ENCODE measurements at regions not wholly inside any gene's neighbourhood (a gene's known extent, or its start where the extent isn't known, plus 50 kb on each side); places are given as distances from the start of the nearest gene placed in this dataset.

- no peak for TF ChIP-seq CTCF (IDR thresholded peaks at IDR 0.05; ENCODE audit: insufficient read depth, low read depth, low read length)
- no peak for DNase-seq (ENCODE audit: low read depth)
- H3K4me3 ChIP-seq (ENCODE audit: low read depth, low read length), result no peak overlapping the region
These were observed 454.8 kb downstream of the NOVA1 start for GRCh38 chr14:26143057-26143456.

DNA sequence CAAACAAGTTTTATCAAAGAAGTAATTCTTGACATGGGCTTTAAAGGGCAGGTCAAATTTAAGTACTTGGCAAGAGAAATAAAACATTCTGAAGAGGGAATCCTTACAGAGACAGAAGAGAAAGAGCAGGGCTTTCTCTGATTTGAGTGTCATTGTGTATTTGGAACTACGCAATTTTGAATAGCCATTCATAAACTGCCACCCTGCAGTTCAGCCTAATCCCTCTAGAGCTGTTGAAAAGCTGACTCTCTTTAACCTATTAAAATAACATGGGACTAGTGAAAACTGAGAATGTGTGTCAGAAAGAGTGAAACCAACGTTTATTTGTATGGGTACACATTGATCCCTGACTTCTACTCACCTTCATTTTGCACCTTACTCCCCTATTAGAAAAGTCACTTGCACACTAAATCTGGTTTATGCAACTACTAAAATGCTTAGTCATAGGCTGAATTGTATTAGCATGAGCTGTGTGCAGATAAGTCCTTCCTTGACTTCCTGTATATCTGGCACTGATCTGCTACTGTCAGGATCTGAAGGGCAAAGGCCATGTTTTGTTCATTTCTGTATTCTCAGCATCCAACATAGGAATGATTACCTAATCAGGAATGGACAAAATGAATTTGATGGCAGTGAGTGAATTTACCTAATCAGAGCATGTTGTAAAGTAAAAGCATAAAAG is 458.9 kb downstream of the NOVA1 start:
- DNase-seq (ENCODE audit: low read depth), result peak; percentile 8
- TF ChIP-seq CTCF (IDR thresholded peaks at IDR 0.05; ENCODE audit: insufficient read depth, low read depth, low read length), result peak; percentile 6
- H3K4me3 ChIP-seq (ENCODE audit: low read depth, low read length), result no peak overlapping the region

GRCh38 chr14:26137161-26137560 is 460.7 kb downstream of the NOVA1 start:
- no peak for TF ChIP-seq CTCF (IDR thresholded peaks at IDR 0.05; ENCODE audit: insufficient read depth, low read depth, low read length)
- no peak for DNase-seq (ENCODE audit: low read depth)
- no peak overlapping the region for H3K4me3 ChIP-seq (ENCODE audit: low read depth, low read length)

DNA sequence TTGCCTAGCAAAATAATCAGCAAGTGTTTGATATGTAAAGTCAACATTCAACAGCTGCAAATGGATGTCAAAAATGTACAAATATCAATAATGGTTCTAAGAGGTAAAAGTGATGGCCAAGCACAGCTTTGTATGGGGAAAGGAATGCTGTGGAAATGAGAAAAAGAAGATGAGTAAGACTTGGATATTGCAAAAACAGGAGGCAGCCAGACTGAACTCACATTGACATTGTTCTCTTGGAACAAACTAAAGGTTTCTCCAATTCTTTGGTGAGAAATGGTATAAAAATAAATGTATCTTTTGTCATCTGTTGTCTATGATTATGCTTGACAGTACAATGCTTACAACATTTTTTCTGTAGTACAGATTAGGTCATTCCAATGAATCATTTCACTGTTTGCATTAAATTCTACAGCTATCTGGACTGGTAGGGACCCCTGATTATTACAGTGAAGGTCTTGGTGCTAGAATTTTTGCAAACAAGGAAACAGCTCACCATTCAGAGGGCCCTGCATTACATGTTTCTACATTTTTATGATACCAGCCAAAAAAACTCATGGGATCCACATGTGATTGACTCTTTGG is 465.7 kb downstream of the NOVA1 start:
- no peak for DNase-seq (ENCODE audit: low read depth)
- TF ChIP-seq CTCF (IDR thresholded peaks at IDR 0.05; ENCODE audit: insufficient read depth, low read depth, low read length), result no peak
- no peak overlapping the region for H3K4me3 ChIP-seq (ENCODE audit: low read depth, low read length)

- DNase-seq (ENCODE audit: low read depth), result no peak
- no peak overlapping the region for H3K4me3 ChIP-seq (ENCODE audit: low read depth, low read length)
- TF ChIP-seq CTCF (IDR thresholded peaks at IDR 0.05; ENCODE audit: insufficient read depth, low read depth, low read length), result no peak
These were observed 467.1 kb downstream of the NOVA1 start for GRCh38 chr14:26130690-26131089.

GRCh38 chr14:26128931-26129671 is 468.7 kb downstream of the NOVA1 start:
- no peak for TF ChIP-seq CTCF (IDR thresholded peaks at IDR 0.05; ENCODE audit: insufficient read depth, low read depth, low read length)
- H3K4me3 ChIP-seq (ENCODE audit: low read depth, low read length), result no peak overlapping the region
- DNase-seq (ENCODE audit: low read depth), result no peak
